Inferior parietal cortex (tissue), 1 donor: ENCODE measurements at regions not wholly inside any gene's neighbourhood (a gene's known extent, or its start where the extent isn't known, plus 50 kb on each side); places are given as distances from the start of the nearest gene placed in this dataset.

ENCODE experiments used
- DNase-seq: peaks from one replicate; pipeline ENCODE4 v3.0.0-alpha.2; 2016; ENCODE audit errors: extremely low spot score

DNA sequence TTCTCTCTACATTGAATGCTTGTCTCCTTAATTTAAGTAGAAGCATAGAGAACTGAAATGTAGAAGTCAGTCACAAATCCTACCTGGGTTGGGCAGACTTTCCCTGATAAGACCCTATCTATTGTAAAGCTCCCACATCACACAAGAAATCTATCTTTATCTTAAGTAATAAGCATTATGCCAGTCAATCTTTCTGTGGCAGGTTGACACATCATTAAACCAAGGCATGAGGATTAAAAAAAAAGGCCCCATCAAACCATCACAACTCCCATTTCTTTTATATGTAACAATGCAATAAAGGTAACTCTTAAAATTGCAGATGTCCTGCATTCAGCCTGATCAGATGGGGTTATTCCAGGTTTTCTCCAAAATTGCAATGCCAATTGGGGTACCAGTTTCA, 311.8 kb downstream of the TOX3 start:
- no peak for DNase-seq

DNA sequence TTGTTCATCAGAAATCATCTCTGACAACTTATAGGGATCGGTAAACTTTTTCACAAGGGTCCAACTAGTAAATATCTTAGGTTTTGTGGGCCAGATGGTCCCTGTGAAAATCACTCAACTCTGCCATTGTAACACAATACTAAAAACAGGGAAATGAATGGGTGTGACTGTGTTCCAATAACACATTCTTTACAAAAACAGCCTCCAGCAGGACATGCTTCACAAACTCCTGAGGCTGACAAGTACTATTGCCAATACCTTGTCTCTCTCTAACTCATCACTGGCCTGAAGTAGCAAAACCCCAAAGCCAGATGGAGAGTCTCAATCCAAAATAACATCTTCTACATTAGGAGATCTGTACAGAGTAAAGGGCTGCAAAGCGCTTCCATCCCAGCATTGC, 312.3 kb downstream of the TOX3 start:
- DNase-seq: no peak

DNA sequence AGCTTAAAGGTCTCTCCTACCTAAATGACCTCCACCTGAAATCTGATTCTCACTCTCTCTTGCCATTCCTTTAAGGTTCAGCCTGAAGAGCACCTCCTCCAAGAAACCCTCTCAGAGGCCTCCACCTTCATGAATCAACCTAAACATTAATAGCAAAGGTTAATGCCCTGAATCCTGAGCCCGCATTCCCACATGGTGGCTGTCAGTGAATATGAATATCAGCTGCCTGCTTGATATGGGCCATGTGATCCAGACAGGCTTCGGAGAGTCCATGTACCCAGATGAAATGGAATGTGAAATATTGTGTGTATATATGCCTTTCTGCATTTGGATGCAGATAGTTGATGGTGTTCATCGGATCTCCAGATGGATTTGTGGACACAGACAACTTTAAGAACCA, 317.5 kb downstream of the TOX3 start:
- no peak for DNase-seq

DNA sequence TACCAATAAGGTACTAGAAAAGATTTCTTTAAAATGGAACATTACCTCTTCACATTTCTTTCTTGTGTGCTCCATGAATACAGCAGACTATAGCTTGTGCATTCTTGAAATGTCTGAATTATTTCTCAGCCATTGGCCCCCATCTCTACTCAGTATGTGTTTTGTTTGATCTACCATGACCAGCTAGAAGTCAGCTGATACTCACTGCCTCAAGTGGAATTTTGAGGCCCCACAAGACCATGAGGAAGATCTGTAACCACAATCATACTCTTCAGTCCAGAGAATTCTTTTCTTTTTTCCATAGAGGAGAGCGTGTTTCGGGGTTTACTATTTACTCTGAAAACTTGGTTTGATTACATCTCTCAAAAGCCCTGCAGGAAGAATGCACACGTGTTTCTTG, 319.1 kb downstream of the TOX3 start:
- DNase-seq: no peak

DNA sequence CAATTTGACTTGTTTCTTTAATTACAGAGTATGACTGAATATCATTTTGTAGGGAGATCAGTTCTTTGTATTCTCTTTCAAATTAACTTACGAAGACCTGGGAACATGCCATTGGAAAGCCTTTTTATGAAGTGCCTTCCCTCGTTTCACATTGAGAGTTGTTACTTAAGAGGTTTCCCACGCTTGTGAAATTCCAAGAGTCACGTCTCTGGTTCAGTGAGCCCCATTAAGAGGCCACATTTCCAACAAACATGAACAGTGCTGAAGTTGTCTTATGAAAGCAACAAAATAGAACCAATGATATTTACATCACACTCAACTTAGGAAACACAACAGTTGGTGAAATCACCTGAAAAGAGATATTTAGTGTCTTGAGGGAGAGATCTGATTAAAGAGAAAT, 334.1 kb downstream of the TOX3 start:
- no peak for DNase-seq

DNA sequence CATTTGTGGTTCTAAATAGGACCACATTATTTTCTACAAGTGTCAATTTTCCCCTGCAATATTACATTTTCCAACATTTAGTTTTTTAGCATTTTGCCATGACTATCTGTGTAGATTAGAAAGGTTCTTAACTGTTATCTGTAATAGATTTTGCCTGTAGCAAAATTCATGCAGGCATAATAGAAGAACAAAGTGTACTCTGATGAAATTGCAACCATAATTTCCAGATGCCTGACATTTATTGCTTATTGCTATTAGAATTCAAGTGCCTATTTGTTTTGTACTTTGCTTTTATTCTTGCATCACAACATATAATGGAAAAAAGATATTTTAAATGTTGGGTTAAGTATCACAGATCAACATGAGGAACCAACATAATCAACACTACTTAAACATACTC, 337.7 kb downstream of the TOX3 start:
- DNase-seq: no peak

DNA sequence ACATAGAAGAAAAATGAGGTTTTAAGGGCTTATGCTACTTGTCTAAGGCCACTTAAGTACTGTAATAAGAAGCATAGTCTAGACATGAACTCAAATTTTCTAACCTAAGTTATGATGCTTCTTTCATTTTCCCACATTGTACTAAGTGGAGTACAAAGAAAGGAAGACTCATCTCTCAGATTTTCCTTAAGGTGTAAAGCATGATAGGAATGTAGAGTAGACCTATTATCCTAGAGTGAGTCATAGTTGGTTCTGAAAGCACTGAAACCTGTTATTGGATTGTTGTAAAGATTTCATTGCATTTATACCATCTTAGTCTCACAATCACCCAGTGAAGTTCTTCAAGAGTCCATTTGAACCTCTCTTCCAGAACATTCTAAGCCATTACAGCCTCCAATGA, 343.8 kb downstream of the TOX3 start:
- DNase-seq: no peak

DNA sequence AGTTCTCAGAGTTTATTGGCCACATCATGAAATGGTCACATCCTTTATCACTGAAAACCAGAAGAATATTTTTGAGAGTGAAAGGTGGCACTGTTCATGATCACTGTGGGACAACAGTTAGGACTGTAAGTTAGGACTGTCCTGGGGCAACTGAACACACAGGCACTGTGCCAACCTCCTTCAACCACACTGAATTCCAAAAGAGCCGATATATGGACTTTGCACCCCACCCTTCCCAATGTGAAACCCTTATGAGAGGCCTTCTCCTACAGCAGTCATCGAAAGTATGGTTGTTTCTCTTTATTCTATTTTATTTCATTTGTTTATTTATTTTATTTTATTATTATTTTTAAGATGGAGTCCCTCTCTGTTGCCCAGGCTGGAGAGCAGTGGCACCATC, 353.5 kb downstream of the TOX3 start:
- DNase-seq: no peak

DNA sequence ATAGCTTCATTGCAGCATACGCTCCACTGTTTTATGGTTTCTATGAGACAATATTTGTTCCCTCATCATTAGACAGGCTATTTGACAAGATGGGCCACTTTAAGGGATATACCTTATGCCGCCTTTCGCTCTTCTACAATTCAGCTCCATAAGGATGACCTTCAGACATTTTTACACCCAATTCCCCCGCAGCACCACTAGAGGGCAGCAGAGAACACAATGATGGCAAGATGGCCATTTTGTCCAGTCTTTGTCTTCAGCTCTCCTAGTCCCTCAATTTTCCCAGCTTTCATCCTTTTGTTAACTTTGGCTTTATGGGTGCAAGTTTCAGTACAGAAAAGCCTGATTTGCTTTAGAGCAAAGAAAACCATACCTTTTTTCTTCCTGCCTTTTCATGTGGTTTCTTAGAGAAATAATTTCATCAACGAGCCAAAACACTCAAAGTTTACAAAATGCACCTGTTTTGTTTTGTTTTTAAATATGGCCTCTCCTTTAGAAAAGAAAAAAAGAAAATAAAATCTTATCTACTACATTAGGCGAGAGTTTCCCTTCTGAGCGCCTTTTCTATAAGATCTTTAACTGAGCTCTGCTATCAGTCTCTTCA, 355.3 kb downstream of the TOX3 start:
- DNase-seq: peak; percentile 94

DNA sequence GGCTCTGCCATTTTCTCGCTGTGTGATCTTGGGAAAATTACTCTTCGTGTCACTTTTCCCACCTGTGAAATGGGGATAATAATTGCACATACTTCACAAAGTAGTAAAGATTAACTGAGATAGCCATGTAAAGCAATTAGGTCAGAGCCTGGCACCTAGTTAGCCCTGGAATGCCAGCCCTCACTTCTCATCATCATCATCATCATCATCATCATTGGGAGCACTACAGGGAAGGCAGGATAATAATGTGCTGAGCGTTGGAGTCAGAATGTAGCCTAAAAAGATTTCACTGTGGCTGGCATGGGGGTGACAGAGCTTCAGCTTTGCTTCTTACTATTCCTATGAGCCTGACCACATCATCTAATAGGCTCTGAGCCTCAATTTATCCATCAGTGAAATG, 362.6 kb downstream of the TOX3 start:
- no peak for DNase-seq

DNA sequence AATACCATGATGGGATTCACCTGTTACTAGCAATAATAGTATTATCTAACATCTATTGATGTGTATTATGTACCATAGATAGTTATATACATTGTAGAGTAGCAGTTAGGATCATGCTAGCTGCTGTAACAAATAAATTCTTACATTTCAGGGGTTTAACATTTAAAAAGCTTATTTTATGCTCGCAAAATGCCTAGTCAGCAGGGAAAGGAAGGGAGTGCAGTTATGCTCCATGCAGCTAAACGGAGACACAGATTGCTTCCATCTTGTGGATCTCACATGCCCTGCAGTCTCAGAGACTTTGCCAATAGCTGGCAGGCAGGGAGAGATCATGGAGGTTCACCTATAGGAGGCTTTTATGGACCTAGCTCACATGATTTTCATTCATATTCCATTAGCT, 364.1 kb downstream of the TOX3 start:
- no peak for DNase-seq

DNA sequence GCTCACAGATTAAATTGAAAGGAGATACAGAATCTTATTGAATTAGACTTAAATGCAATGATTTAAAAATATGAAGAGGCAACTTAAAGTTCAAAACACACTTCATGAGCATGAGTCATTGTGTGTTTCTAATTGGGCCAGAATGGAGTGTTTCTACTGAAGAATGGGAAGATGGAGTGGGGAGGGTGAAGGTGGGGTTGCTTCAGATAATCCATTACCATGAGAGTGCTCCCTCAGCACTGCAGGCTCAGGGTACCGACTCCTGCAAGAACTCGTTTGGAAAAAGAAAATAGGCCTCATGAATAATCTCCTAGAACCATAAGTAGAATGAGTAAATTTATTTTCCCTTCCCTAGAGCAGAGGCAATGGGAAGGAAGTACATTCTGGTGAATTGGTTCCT, 372.8 kb downstream of the TOX3 start:
- no peak for DNase-seq

DNA sequence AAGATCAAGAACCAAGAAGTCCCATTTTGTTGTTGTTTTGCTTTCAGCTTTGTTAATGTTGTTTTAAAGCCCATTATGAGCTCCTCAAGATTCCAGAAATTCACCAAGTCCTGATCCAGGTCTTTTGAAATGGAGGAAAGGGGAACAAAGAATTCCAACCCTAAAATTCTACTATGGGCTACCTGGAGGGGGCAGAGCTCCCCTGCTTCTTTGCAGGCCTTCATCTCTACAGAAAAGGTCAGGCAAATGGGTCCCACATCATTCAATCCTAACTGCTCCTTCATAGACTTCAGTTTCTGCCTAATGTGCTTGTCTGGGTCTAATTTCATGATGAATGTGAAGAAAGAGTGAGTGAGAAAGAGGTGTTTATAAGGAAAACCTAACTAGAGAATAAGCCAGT, 375.5 kb downstream of the TOX3 start:
- no peak for DNase-seq

DNA sequence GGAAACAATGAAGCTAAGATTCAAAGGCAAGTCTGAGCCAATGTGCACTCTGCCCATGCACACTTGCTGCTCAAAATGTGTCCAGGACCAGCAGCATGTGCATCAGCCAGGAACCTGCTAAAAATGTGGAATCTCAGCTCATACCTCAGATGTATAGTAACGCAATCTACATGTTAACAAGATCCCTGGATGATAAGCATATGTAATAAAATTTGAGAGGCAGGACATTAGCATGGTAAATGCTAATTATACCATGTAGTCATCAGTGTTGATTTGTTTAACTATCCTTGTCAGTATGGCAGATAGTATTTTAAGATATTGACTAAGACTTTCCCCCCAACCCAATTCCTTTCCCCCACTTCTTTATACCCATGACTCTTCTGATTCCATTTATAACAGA, 379.6 kb downstream of the TOX3 start:
- no peak for DNase-seq

DNA sequence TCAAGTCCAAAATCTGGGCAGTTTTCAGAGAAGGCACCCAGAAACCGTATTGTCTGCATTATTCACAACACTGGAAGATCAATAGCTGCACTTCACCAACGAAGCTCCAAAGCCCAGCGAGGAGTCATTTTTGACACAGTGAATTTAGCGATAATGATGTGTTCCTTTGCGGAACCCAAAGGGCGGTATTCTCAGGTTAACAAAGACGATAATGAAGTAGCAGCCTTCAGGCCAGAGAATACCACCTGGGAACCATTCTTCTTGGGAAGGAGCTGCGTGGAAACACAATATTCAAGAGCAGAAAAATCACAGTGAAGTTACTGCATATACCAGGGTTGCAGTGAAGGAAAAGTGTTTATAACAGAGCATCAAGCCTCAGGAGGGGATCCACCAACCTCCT, 381.0 kb downstream of the TOX3 start:
- DNase-seq: no peak

DNA sequence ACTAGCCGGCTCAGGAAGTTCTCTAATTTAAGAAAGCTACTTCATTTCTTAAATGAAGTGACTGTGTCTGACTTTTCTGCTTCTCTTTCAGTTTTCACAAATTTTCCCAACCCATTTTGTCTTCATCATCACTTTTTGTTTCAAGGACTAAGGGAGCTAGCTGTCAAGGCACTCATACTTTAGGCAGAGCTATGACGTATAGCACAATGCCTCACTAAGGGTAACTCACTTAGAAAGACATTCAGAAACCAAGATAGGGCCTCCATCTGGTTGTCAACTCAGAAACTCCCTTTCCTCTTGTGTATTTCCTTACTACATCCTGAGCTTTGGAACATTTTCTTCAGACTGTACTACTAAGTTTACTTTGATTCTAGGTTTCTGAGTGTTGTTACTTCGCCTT, 397.9 kb downstream of the TOX3 start:
- DNase-seq: no peak

DNA sequence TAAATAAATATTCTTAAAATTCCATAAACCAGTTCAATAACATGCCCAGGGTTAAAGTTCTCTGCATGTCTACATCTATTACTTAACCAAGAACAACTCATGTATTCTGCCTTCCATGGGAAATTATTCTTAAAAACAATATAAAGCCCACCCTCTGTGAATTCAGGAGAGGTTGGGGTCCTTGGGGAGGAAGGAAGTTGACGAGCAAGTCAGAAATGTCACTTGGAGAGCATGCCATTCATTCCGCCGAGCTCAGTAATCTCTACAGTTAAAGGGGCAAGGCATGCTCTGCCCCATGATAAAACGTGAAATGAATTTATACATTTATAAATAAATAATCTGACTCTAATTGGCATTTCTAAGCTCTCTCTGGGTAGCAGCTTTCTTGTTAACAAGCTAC, 405.1 kb downstream of the TOX3 start:
- DNase-seq: no peak

DNA sequence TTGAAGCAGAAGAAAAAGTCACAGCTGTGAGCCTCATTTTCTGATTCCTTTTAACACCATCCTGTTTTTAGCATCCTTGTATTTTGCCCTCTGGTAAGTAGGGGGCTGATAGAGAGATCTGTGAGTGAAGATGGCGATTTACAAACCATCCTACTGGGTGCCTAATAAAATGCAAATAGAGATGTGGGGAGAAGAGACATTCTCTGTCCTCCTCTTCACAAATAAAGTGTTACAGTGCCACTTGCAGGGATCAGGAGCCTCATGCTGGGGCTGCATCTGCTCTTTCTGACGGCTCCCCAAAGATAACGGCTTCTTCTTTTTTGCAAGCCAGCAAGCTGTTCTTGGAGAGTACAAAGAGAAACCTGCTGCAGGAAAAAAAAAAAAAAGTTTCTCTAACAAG, 418.6 kb downstream of the TOX3 start:
- DNase-seq: peak; percentile 29

DNA sequence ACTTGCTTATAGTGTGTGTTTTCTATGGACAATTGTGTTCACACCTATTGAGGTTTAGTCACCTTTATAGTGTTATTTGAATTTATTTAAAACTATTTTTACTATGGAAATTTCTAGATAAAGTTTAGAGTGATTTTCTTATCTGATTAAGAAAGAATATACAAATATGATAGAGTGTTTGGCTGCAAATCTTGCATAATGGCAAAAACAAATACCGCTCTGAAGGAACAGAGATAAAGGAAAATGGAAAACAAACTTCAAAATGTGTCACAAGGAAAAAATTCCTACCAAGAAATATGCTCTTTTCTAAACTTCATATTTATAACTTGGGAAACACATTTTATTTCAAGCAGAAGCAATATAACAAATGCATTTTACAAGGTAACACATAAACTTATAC, 423.1 kb downstream of the TOX3 start:
- no peak for DNase-seq

DNA sequence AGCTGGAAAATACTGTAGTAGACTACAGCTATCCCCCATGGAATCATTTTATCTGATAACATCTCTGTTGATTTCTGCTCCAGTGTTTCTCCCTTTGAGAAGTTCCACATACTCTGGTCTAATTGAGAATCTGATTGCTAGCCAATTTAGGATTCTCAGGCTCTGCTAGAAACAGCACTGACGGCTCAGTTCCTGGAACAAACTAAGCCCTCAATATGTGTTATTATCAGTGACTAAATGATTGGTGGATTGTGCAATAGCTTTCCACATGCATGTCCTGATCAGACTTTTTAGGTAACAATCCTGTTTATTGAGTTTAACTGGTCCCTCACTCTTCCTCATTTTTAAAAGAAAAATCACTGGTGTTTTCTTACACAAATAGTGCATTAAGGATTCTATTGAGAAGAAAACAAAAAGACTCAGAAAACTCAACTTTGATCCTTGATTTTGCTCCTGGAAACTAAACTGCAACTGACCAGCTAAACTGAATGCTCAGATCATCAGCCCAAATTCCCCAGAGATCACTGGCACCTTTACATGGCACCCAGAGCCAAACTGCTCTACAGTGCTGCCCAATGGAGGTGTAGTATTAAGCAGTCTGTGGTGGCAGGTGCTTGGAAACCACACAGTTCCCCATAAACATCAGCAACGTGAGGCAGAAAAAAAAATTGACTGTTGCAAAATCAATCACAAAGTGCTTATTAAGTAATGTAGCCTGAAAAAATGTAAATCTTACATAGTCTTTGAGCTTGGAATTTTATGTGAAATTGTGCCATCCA, 423.7 kb downstream of the TOX3 start:
- no peak for DNase-seq

DNA sequence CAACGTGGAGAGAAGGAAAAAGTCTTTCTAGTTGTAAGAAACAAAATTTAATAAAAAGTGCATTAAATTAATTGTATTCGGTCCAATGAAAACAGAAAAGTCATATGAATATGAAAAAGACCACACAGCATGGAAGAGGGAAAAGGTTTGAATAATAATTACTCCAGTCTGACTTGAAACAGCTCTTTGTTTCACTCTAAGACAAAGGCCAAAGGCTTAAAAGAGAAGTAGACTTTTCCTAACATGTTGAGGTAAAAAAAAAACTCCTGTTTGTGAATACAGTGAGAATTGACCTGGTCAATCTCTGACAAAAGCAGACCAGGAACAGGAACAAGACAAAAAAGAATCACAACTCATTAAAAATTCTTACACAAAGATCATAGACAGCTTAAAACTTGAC, 429.8 kb downstream of the TOX3 start:
- DNase-seq: no peak

DNA sequence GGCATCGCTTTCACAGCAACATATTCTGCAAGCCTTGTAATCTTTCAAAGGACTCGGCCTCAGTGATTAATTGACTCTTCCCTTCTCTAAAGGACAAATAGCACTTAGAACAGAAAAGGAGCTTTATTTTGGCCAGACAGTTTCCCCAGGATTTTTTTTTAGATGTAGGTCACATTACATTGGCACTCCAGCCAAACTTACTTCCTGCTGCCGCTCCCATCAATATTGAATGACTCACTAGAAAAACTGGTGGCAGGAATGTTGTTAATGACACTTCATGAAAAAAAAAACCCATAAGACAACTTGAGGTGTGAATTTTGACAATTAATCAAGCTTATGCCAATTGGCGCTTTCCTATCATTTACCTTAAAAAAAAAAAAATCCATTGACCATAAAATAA, 432.6 kb downstream of the TOX3 start:
- DNase-seq: no peak

DNA sequence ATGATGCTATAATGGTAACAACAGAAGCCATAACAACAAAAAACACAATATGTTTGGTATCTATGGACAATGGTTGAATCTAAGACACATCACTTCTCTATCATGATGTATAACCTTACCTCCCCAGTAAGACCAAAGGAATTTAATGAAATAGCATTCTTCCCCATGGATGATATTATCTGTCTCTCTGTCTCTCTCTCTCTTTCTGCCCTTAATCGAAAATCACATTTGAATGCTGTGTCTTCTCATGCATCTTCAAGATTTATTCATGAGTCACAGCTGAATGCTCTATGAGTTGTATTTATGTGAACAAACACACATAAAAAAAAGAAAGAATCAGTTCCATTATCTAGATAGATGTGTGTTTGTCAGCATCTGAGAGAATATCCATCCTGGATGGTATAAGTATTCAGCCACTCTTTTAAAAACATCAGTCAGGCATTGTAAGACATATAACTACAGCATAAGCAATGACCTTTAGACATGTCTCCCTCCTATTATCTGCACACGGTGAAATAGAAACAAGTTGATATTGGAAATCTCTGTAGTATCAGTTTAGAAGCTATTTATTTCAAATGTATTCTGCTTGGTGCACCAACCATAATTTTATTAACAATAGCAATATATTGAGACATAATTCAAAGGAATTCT, 433.3 kb downstream of the TOX3 start:
- DNase-seq: no peak
